Activated effector memory CD4-positive, alpha-beta T cell treated with Interleukin-2 at 50 U/mL for 16 hours (primary cell): ENCODE measurements at regions not wholly inside any gene's neighbourhood (a gene's known extent, or its start where the extent isn't known, plus 50 kb on each side); places are given as distances from the start of the nearest gene placed in this dataset.
"Not testable (repeated sequence)": the region's sequence is repeated elsewhere in the genome, so short reads cannot be mapped to it uniquely, and the experiment has no call there.

ENCODE experiments used
- DNase-seq: peaks from one replicate; pipeline ENCODE4 v3.0.0-alpha.2; 2020

GRCh38 chr12:127480775-127481314 is 786.1 kb upstream of the TMEM132C start:
- DNase-seq = no peak

GRCh38 chr12:127482950-127483349 is 784.0 kb upstream of the TMEM132C start:
- DNase-seq = no peak

GRCh38 chr12:127485528-127485927 is 781.4 kb upstream of the TMEM132C start:
- no peak for DNase-seq

GRCh38 chr12:127487031-127487430 is 779.9 kb upstream of the TMEM132C start:
- DNase-seq = no peak

- DNase-seq = no peak
Measured at GRCh38 chr12:127489061-127489460, 777.9 kb upstream of the TMEM132C start.

GRCh38 chr12:127494961-127495915 is 771.7 kb upstream of the TMEM132C start:
- DNase-seq = no peak

- DNase-seq = no peak
Measured at GRCh38 chr12:127496255-127496654, 770.7 kb upstream of the TMEM132C start.

GRCh38 chr12:127500512-127501035 is 766.4 kb upstream of the TMEM132C start:
- no peak for DNase-seq

- DNase-seq = no peak
Measured at GRCh38 chr12:127501916-127502315, 765.1 kb upstream of the TMEM132C start.

GRCh38 chr12:127503246-127503645 is 763.7 kb upstream of the TMEM132C start:
- DNase-seq = no peak

GRCh38 chr12:127503996-127504395 is 763.0 kb upstream of the TMEM132C start:
- not testable (repeated sequence) for DNase-seq

GRCh38 chr12:127504874-127505273 is 762.1 kb upstream of the TMEM132C start:
- no peak for DNase-seq

- DNase-seq = no peak
Measured at GRCh38 chr12:127507341-127507740, 759.6 kb upstream of the TMEM132C start.

- no peak for DNase-seq
Measured at GRCh38 chr12:127509066-127509778, 757.7 kb upstream of the TMEM132C start.

- no peak for DNase-seq
Measured at GRCh38 chr12:127515941-127516340, 751.0 kb upstream of the TMEM132C start.

- DNase-seq = no peak
Measured at GRCh38 chr12:127516467-127516866, 750.5 kb upstream of the TMEM132C start.

- DNase-seq = no peak
Measured at GRCh38 chr12:127519779-127520178, 747.2 kb upstream of the TMEM132C start.

- no peak for DNase-seq
Measured at GRCh38 chr12:127526925-127527324, 740.0 kb upstream of the TMEM132C start.

GRCh38 chr12:127528551-127528950 is 738.4 kb upstream of the TMEM132C start:
- DNase-seq = no peak

GRCh38 chr12:127531542-127531941 is 735.4 kb upstream of the TMEM132C start:
- DNase-seq = no peak

- DNase-seq = no peak
Measured at GRCh38 chr12:127533353-127533752, 733.6 kb upstream of the TMEM132C start.

GRCh38 chr12:127536833-127537428 is 730.0 kb upstream of the TMEM132C start:
- no peak for DNase-seq

- DNase-seq = no peak
Measured at GRCh38 chr12:127538316-127538715, 728.7 kb upstream of the TMEM132C start.
